Limb (tissue), 2 donors: ENCODE measurements at regions not wholly inside any gene's neighbourhood (a gene's known extent, or its start where the extent isn't known, plus 50 kb on each side); places are given as distances from the start of the nearest gene placed in this dataset.
"Not testable (repeated sequence)": the region's sequence is repeated elsewhere in the genome, so short reads cannot be mapped to it uniquely, and the experiment has no call there.

Experiments
- DNase-seq, 2 donors: peaks; one replicate each; pipeline ENCODE4 v3.0.0-alpha.2; 2016; ENCODE audit errors: extremely low spot score in 2 of 2

DNA sequence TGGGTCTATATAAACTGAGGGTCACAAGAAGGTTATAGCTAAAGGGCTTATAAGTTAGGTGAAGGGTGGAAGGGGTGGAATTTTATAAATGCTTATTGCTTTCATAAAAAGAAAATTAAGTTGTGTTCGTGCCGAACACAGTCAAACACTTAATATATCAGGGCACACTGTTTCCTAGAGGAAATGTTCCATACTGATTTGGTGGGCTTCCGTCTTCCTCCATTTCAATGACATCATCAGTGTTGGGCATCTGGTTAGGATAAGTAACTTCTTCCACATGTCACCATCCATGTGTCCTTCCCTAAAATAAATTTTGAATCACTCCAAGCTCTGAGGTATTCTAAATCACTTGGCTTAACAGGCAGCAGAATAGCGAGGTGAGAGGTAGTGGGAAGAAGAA lies 466.4 kb downstream of the MED13L start:
- DNase-seq: peak in 1 of 2 donors; percentile 51

DNA sequence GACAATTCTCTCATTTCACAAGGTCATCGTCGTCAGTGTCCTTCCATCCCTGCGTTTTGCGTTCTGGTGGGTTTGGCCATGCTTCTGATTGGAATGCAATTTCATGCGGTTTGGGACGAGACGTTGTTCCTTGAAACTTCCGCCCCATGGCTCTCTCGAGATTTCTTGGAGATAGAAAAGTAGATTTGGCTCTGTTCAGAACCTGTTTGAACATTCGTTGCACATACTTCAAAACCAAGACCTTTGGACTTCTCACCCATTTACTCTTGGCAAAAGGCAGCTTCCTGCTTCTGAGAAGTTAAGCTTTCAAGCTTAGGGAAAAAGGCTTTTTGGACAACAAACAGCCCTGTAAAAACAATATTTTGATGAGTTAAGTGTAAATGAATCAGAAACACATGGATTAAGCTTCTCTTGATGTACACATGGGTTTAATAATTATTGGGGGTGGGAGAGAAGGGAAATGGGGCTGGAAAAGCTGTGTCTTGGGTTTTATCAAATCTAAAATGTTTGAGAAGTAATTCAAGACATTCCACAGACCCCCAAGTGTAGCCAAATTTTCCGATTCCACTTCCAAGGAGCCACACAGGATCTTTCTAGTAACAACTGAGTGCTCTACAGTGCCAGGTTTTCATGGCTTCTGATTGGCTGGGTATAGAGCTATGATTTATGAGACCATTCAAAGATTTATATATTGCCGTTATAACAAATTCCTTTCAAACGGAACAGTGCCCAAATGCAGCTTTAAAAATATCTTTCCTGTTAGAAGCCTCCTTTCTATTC lies 467.2 kb downstream of the MED13L start:
- peak; percentile 40 to 70 for DNase-seq

DNA sequence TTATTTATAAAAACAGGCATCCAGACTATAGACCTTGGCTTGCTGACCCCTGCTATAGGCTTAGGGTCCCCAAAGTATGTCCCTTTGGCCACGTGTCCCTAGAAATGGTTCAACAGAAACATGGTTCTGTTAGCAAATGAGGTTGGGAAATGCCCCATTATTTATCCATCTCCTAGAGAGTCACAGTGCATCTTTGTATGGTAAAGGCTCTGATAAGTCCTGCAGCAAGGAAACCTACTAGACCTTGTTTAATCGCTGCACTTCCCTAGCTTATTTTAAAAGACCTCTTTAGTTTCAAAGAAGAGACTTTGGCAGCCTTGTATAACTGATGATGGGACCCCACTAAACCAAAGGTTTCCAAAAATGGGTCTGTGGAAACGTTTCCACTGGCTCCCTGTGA lies 471.5 kb downstream of the MED13L start:
- DNase-seq: no peak

DNA sequence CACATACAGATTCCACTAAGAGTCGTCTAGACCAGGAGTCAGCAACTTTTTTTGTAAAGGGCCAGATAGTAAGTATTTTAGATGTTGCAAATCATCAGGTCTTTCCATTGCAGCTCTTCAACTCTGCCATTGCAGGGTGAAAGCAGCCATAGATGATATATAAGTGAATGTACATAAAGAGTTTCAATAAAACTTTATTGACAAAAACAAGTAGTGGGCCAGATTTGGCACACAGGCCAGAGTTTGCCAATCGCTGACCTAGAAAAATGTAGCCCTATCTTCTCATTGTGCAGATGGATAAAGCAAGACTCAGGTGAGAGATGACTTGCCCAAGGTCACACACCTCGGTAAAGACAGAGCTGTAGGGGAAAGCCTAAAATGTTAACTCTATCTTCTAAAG lies 474.7 kb downstream of the MED13L start:
- no peak for DNase-seq

DNA sequence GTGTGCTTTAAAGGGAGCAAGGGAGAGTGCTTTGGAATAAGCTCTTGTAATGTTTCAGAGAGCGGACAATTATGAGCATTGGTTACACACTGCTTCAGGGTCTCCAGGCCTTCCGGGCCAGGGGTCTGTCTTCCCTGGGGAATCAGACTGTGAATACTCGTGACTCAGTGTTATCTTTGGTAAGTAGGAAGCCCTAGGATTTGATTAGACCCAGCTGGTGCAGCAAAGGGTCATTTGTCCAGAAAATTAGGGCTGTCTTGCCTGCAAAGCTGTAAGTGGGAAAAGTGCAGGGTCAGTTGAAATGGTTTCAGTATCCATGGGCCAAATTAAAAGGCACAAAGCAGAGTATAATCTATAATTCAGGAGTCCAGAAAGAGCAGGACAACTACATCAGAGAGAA lies 475.6 kb downstream of the MED13L start:
- DNase-seq: no peak

DNA sequence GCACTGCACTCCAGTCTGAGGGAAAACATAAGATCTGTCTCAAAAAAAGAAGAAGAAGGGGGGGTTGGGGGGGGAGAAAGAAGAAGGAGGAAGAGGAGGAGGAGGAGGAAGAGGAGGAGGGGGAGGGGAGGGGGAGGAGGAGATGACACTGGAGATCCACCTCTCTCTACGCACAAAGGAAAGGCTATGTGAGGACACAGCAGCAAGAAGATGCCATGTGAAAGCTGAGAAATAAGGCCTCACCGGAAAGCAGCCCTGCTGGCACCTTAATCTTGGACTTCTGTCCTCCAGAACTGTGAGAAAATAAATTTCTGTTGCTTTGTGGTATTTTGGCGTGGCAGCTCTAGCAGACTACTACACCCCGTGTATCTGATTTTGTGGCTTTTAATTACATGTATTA lies 477.9 kb downstream of the MED13L start:
- no peak for DNase-seq

DNA sequence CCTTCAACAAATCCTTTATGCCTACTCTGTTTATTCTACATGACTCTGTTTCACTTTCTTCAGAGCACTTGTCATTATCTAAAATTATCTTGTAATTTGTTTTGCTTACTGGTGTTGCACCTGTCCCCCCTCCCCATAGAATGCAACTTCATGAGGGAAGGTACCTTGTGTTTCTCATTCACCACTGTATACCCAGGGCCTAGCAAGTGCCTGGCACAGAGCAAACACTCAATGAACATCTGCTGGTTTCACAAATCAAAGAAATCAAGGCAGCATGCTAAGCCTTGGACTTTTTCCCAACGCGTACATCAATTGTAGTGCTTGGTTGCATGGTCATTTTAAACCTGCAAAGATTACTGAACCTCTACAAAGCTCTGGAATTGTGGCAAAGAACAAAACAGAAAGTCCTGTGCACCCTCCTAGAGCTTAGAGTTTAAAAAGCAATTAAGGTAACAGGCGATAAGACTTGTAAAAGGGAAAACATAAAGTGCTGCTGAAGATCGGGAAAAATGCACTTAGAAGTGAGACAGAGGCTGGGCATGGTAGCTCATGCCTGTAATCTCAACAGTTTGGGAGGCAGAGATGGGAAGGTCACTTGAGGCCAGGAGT lies 479.1 kb downstream of the MED13L start:
- DNase-seq: no peak

DNA sequence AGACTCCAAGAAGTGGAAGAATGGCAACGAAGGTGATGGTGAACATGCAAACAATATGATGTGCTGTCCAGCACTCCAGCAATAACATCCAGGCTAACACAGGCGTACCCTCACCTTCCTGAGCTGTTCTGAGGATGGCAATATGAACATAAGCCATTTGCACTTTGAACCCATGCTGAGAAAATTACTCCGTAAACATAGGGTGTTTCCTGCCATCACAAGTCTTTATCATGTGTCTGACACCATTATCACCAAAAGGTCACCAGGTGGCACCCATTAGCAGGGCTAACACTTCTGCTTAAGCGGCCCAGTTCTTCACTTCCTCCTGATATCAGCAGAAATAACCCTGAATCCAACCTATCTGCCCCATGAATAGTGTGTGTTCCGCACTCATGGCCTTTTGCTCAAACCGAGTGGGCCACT lies 482.8 kb downstream of the MED13L start:
- DNase-seq: no peak

DNA sequence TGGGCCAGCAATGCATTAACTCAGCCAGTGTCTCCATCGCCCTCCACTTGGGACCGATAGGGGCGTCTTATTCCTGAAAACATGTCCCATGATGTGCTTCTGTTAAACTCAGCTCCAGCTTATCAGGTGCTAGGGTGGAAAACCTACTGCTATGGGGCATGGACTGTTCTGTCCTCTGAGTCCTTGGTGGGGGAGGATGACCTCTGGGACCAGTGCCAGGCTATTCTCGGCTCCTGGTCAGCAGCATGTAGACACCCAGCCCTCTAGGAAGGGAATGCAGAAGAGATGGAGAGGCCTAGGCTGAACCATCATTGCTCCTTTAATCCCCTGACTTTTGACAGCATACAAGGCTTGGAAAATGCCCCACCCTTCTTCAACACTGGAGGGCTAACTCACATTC lies 486.2 kb downstream of the MED13L start:
- DNase-seq: no peak

DNA sequence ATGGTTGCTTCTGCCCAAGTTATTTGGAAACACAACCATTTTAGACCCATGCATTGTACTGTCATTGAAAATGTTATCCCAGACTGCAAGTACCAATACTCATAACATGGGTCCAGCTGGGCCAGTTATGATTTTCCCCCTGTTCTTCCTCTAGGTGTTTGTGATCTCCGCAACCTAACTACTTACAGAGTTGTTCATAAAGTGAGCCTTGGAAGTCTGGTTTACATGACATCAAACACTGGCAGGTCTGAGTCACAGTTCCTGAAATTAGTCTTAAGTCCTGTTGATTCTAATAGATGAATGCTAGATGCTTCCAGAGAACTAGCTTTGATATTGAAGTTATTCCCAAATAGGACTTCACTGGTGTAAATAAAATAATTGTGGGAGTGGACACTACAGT lies 487.0 kb downstream of the MED13L start:
- no peak for DNase-seq

DNA sequence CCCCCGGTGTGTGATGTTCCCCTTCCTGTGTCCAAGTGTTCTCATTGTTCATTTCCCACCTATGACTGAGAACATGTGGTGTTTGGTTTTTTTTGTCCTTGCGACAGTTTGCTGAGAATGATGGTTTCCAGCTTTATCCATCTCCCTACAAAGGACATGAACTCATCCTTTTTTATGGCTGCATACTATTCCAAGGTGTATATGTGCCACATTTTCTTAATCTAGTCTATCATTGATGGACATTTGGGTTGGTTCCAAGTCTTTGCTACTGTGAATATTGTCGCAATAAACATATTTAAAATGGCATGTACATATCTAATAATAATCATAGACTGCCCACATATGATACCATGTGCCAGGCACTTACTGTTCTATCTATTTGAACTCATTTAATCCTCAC lies 491.0 kb downstream of the MED13L start:
- DNase-seq: not testable (repeated sequence)

DNA sequence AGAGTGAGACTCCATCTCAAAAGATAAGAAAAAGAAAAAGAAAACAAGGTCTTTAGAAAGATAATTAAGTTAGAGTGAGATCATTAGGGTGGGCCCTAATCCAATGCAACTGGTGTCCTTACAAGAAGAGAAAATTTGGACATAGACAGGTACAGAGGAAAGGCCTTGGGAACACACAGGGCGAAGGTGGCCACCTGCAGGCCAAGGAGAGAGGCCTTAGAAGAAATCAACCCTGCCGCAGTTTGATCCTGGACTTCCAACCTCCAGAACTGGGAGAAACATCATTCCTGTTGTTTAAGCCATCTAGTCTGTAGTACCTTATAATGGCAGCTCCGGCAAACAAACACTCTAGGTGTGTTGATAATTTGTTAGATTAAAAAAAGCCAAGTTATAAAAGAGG lies 491.9 kb downstream of the MED13L start:
- DNase-seq: no peak

DNA sequence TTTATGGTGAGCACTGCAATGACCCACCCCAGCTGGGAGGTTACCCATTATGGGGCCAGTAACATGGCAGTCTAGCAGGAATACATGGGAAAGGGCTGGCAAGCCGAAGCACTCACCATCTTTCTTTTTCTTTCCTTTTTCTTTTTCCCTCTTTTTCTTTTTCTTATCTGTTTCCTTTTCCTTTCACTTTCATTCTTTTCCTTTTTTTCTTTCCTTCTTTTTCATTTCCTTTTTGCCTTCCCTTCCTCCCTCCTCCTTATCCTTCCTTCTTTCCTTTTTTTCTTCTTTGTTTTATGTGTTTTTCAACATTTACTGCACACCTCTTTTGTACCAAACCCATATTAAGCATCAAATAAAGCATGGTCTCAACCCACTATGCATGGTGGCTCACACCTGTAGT lies 501.1 kb downstream of the MED13L start:
- no peak for DNase-seq

DNA sequence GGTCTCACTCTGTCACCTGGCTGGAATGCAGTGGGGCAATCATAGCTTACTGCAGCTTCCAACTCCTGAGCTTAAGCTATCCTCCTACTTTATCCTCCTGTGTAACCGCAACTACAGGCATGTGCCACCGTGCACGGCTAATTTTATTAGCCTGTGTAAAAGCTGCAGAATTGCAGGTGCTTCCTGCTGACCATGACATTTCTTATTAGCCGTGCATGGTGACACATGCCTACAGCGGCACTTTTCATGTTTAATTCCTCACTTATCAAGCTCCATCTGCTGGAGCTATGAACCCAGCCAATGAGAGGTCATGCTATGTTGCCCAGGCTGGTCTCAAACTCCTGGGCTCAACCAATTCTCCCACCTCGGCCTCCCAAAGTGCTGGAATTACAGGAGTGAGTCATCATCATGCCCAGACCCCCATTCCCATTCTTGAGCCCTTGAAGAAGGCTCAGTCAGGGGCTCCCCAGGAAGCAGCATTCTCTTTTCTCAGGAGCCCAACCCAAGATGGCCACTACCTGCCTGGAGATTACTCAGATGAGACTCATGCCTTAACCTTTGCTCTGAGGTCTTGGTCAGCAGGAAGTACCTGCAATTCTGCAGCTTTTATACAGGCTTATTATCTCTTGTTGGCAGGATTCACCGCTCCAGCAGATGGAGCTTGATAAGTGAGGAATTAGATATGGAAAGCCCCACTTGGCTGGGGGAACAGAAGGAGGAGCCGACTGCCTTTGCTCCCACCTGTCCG lies 503.2 kb downstream of the MED13L start:
- no peak for DNase-seq

DNA sequence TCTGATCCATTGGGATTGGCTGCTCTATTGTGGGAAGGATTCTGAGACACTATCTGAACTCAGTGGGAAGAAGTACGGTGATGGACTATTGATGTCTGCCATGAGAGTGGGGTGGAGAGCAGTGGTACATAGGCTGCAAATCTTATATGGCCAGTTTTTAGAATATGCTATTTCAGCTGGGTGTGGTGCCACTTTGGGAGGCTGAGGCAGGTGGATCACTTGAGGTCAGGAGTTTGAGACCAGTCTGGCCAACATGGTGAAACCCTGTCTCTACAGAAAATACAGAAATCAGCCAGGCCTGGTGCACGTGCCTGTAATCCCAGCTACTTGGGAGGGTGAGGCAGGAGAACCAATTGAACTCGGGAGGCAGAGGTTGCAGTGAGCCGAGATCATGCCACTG lies 505.9 kb downstream of the MED13L start:
- DNase-seq: no peak

DNA sequence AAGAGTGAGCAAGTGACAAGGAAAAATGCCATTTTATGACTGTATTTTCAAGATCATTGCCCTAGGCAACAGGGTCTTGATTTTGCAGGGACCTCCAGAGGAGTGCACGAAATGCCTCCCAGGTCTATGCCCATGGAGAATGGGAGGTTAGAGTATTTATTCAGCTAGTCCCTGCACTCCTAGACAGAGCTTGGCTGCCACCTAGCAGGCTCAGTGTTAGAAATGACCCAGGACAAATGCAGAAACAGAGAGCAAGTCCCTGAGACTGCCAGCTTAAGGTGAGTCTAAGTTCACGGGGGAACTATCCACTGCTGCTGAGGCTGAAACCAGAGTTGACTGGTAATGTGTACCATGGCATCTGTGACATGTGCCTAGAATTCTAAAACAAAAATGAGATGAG lies 506.4 kb downstream of the MED13L start:
- DNase-seq: no peak

DNA sequence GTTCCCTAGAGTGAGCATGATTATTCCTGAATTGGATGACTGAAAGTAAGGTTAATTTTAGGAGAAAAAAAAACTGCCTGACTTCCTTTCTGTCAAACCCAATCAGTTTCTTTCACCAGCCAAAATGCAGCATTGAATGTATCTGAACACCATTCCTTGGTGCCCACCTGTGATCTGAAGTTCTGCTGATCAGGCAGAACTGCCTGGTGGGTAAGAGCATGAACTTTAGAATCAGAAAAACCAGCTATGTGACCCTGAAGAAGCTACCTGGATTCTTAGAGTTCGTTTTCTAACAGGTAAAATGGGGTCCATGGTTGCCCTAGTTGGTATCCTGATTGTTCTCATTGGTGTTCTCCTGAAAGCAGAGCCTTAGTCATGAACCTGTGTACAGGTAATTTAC lies 506.9 kb downstream of the MED13L start:
- DNase-seq: no peak

DNA sequence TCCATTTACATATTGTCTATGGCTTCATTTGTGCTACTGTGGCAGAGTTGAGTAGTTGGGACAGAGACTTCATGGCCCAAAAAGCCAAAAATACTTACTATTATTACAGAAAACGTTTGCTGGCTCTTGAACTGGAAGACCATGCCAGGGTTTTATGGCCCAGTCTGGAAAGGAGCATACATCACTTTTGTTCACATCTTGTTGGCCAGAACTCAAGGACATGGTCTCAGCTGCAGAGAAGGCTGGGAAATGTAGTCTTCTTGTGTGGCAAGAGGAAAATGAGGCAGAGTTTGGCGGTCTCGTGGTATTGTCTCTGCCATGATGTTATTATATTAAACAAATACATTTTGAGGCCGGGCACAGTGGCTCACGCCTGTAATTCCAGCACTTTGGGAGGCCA lies 509.6 kb downstream of the MED13L start:
- DNase-seq: no peak

DNA sequence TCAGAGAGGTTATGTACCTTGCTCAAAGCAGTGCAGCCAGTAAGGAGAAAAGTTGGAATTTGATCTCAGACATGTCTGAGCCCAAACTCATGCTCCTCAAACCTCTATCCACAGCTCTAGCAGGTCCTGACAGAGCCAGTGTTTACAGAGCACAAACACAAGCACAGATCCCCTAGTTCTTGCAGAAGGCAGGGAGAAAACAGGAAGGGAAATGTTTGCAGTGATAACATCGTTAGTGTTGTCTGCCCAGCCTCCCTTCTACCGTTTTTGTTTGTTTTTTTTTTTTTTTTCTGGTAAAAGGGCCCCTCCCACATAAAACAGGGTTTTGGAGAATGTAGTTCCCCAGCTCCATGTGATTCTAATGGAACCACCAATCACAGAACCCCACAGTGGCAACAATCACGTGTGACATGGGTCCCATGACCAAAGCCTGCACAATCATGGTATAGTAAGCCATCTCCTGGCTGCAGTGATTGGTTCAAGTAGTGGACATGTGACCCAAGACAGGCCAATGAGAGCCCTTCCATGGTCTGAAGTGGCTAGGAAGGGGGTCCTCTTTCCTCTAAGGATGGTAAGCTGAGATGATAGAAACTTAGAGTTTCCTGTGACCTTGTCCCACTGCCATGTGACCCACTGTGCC lies 513.4 kb downstream of the MED13L start:
- DNase-seq: no peak

DNA sequence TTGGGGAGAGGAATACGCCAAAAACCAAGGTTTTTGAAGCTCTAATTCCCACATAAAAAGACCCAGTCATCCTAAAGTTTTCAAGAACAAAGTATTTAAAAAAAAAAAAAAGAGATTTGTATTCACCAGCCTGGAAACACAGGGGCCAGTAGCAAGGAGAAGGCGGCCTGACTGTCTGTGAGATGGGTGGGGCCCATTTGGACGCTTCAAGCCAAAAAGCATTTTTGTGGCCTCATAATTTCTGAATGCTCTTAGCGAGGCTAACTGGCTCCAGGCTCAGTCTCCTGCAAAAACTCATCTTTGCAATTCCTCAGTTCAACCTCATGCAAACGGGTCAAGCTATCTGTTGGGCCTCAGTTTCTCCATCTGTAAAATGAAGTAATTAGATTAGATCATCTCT lies 514.1 kb downstream of the MED13L start:
- no peak for DNase-seq

DNA sequence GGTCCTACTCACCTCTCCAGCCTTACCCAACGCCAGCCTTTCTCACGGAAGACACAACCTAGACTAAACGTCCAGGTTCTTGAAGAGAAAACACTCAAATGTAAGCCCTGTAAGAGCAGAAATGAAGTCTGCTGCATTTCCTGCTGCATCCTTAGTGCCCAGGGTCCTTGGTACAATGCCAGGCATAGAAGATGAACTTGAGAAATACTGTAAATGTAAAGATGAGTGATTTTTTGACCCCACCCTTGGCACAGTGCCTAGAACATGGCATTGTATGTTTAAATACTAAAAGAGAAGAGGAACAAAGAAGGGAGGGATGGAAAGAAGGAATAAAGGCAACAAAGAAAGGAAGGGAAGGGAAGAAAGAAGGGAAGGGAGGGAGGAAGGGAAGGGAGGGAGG lies 514.6 kb downstream of the MED13L start:
- DNase-seq: no peak

DNA sequence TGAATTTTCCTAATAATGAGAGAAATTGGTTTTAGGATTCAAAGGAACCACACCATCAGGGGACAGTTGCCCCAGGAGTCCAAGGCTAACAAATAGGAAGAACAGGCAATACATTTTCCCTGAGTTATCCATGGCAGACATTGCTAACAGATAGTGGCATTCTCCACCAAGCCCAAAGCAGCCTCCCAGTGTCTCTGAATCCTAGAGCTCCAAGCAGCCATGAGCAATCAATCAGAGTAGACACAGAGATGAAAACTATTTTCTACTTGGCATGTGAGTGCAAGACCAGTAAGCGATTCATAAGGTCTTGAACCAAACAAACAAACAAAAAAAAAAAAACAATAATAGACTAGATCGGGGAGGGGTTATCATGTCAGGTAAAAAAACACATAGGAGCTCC lies 515.7 kb downstream of the MED13L start:
- DNase-seq: no peak
